ENCODE measurements at regions not wholly inside any gene's neighbourhood (a gene's known extent, or its start where the extent isn't known, plus 50 kb on each side); places are given as distances from the start of the nearest gene placed in this dataset.
"Not testable (repeated sequence)": the region's sequence is repeated elsewhere in the genome, so short reads cannot be mapped to it uniquely, and the experiment has no call there.

DNA sequence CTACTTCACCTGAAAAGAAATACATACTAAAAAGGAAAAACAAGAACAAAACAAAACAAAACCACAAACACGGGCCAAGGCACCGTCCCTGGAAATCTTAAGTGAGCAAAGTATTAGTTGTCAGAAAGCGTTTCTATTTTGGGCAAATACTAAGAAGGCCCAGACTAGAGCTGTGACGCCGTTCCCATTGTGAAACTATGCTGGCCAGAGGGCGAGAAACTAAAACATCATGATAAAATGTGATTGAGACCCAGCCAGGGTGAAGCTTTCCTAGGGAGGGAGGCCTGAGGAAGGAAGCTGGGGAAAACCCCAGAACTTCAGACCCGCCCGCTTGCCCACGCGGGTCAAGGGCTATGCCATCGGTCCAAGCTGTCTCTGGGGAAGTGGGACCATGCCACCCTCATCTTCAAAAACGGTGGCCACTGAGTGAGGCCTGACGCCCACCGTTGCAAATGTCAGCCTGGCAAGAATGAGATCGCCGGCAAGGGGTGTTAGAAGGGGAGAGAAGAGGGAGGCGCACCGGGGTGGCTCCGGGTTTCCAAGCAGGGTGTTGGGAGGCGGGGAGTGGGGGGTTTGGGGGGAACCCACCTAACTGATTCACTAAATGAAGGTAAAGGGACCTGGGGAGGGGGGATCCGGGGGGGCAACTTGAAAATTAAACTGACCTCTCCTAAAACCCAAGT is 1950.9 kb upstream of the DEFB115 start:
- H3K27ac ChIP-seq: no peak overlapping the region
- H3K27me3 ChIP-seq: no peaks in the 10 kb centered on the region
- TF ChIP-seq, protein P1, sequence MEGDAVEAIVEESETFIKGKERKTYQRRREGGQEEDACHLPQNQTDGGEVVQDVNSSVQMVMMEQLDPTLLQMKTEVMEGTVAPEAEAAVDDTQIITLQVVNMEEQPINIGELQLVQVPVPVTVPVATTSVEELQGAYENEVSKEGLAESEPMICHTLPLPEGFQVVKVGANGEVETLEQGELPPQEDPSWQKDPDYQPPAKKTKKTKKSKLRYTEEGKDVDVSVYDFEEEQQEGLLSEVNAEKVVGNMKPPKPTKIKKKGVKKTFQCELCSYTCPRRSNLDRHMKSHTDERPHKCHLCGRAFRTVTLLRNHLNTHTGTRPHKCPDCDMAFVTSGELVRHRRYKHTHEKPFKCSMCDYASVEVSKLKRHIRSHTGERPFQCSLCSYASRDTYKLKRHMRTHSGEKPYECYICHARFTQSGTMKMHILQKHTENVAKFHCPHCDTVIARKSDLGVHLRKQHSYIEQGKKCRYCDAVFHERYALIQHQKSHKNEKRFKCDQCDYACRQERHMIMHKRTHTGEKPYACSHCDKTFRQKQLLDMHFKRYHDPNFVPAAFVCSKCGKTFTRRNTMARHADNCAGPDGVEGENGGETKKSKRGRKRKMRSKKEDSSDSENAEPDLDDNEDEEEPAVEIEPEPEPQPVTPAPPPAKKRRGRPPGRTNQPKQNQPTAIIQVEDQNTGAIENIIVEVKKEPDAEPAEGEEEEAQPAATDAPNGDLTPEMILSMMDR (IDR thresholded peaks at IDR 0.05; ENCODE audit: low read depth, low read length): no peak
- no peaks in the 10 kb centered on the region for H3K36me3 ChIP-seq
- no peak overlapping the region for H3K4me3 ChIP-seq
- H3K9me3 ChIP-seq (ENCODE audit: low read depth): no peaks in the 10 kb centered on the region
- no peak for DNase-seq (ENCODE audit: low read depth in 1 of 2, low spot score in 1 of 2)
- H3K4me1 ChIP-seq (ENCODE audit: low read depth): no peaks in the 10 kb centered on the region

DNA sequence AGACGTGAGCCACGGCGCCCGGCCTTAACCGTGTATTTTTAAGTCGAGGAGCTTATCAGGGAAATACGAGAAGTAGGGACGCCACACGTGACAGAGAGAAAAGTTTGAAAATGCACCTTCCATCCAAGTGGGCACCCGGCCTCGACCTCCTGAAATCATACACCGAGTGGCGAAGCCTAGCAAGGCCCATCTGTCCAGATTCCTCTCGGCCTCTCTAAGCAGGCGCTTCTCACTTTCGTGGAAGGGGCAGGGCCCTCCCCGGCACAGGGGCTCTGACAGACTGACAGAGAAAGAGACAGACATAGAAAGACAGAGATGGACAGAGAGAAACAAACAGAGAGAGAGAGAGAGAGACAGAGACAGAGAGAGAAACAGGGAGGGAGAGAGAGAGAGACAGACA is 1950.0 kb upstream of the DEFB115 start:
- H3K27ac ChIP-seq; H3K27me3 ChIP-seq; DNase-seq (ENCODE audit: low read depth in 1 of 2, low spot score in 1 of 2); H3K9me3 ChIP-seq (ENCODE audit: low read depth); H3K4me1 ChIP-seq (ENCODE audit: low read depth); H3K4me3 ChIP-seq; H3K36me3 ChIP-seq: not testable (repeated sequence)

DNA sequence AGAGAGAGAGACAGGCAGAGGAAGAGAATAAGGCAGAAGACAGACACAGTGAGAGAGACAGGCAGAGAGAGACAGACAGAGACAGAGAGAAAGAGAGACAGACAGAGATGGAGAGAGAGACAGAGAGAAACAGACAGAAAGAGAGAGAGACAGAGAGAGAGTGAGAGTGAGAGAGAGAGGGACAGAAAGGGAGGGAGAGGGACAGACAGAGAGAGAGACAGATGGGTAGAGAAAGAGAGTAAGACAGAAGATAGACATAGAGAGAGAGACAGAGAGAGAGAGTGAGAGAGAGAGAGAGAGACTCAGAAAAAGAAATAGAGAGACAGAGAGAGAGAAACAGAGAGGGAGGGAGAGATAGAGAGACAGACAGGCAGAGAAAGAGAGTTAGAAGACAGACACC is 1948.5 kb upstream of the DEFB115 start:
- H3K9me3 ChIP-seq (ENCODE audit: low read depth); H3K27ac ChIP-seq; H3K27me3 ChIP-seq; H3K36me3 ChIP-seq; H3K4me3 ChIP-seq; H3K4me1 ChIP-seq (ENCODE audit: low read depth); DNase-seq (ENCODE audit: low read depth in 1 of 2, low spot score in 1 of 2): not testable (repeated sequence)

DNA sequence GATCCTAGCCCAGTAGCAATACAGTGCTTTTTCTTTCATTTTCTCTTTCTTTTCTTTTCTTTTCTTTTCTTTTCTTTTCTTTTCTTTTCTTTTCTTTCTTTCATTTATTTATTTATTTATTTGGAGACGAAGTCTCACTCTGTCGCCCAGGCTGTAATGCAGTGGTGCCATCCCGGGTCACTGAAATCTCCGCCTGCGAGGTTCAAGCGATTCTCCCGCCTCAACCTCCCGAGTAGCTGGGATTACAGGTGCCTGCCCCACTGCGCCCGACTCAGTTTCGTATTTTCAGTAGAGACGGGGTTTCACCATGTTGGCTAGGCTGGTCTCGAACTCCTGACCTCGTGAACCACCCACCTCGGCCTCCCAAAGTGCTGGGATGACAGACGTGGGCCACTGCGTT is 1948.0 kb upstream of the DEFB115 start:
- H3K27ac ChIP-seq; H3K4me3 ChIP-seq; H3K9me3 ChIP-seq (ENCODE audit: low read depth); H3K27me3 ChIP-seq; DNase-seq (ENCODE audit: low read depth in 1 of 2, low spot score in 1 of 2); H3K4me1 ChIP-seq (ENCODE audit: low read depth); H3K36me3 ChIP-seq: not testable (repeated sequence)

DNA sequence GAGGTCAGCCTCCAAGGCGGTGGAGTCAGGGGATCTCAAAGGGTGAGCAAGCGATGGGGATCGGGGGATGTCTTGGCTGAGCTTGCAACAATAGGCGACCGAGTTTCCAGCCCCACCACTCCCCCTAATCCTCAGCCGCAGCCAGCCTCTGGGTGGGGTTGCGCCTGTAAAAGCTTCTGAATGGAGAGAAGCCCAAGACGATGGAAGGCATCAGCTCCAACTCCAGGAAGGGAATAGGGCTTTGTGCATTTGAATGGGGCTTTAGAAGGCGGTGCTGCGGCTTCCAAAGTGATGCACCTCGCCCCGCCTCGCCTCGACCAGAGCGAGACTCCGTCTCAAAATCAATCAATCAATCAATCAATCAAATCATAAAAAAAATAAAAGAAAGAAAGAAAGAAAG is 1946.4 kb upstream of the DEFB115 start:
- H3K4me3 ChIP-seq; H3K9me3 ChIP-seq (ENCODE audit: low read depth); H3K36me3 ChIP-seq; H3K27ac ChIP-seq; DNase-seq (ENCODE audit: low read depth in 1 of 2, low spot score in 1 of 2); H3K4me1 ChIP-seq (ENCODE audit: low read depth); H3K27me3 ChIP-seq: not testable (repeated sequence)

DNA sequence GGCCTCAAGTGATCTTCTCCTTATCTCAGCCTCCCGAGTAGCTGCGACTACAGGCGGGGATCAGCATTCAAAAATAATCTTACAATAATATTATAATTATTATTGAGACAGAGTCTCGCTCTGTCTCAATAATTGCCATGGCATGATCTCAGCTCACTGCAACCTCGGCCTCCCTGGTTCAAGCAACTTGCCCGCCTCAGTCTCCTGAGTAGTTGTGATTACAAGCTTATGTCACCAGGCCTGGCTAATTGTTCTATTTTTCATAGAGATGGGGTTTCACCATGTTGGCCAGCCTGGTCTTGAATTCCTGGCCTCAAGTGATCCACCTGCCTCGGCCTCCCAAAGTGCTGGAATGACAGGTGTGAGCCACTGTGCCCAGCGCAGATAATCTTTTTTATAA is 1944.8 kb upstream of the DEFB115 start:
- not testable (repeated sequence) for H3K9me3 ChIP-seq (ENCODE audit: low read depth); H3K27me3 ChIP-seq; DNase-seq (ENCODE audit: low read depth in 1 of 2, low spot score in 1 of 2); H3K27ac ChIP-seq; H3K4me3 ChIP-seq; H3K36me3 ChIP-seq; H3K4me1 ChIP-seq (ENCODE audit: low read depth)

DNA sequence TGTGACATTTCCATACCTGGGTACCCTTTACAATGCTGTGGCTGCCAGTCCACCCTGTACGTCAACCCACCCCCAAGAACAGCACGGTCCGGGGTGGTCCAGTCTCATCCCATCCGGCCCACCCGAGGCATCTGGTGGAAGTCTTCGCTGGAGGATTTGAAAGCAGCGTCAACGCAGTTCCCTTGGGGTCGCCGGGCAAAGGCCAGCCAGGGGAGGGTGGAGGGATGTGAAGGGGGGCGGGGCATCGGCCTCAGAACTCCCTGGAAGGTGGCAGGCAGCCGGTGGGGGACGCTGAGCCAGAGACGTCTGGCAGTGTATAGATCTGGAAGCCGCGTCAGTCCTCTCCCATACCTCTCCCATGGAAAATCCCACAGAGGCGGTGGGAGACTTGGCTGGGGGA is 1944.0 kb upstream of the DEFB115 start:
- no peak for DNase-seq (ENCODE audit: low read depth in 1 of 2, low spot score in 1 of 2)
- Histone ChIP-seq H3K4me3 (no peak overlapping the region), H3K4me1 (ENCODE audit: low read depth) (no peaks in the 10 kb centered on the region), H3K27me3 (no peaks in the 10 kb centered on the region), H3K9me3 (ENCODE audit: low read depth) (no peaks in the 10 kb centered on the region), H3K36me3 (no peaks in the 10 kb centered on the region), H3K27ac (no peak overlapping the region)
- TF ChIP-seq, protein P1 (IDR thresholded peaks at IDR 0.05; ENCODE audit: low read depth, low read length): no peak

DNA sequence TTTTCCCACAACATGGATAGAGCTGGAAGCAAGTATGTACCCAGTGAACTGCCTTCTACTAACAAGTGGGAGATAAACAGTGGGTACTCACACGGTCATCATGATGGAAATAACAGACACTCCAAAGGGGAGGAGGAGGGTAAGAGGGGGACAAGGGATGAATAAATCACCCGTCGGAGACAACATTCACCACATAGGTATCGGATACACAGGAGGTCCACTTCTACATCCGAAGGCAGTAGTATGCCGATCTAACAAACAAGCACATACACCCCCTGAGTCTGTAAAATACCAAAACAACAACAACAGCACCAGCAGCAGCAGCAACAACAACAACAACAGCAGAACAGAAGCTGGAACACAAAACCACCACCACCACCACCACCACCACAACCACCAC is 1943.2 kb upstream of the DEFB115 start:
- Histone ChIP-seq H3K36me3 (no peaks in the 10 kb centered on the region), H3K9me3 (ENCODE audit: low read depth) (no peaks in the 10 kb centered on the region)

More for the DNA sequence above, 1943.2 kb upstream of the DEFB115 start:
- H3K4me1 ChIP-seq (ENCODE audit: low read depth): no peaks in the 10 kb centered on the region
- no peak overlapping the region for H3K27ac ChIP-seq
- TF ChIP-seq, protein P1 (IDR thresholded peaks at IDR 0.05; ENCODE audit: low read depth, low read length): no peak
- H3K27me3 ChIP-seq: no peaks in the 10 kb centered on the region
- no peak overlapping the region for H3K4me3 ChIP-seq
- no peak for DNase-seq (ENCODE audit: low read depth in 1 of 2, low spot score in 1 of 2)

Measured in cardiac muscle cell (in vitro differentiated cells and primary cell).